GM21381 (cell line): ENCODE measurements at regions not wholly inside any gene's neighbourhood (a gene's known extent, or its start where the extent isn't known, plus 50 kb on each side); places are given as distances from the start of the nearest gene placed in this dataset.

Experiments
- ATAC-seq: cut with Tn5 transposase; IDR thresholded peaks from one replicate; pipeline ENCODE4 v1.9.1; 2021; ENCODE audit warnings: mild to moderate bottlenecking, moderate library complexity; ENCODE audit not compliant: unreplicated experiment

DNA sequence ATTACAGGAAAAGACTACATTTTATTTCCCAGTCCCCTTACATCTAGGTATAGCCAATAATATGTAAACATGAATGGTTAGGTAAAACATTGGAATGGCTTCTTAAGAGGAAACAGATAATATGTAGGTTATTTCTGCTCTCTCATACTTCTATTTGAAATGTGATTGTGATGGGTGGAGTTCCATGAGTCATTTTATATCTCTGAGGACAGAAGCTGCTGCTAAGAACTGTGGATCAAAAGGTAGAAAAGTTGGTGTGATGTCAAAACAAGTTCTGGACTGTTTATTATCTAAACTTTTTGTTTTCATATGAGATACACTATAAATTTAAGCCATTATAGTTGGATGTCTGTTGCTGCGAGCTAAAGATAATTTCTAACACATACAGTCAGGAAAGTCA lies 799.4 kb upstream of the TENM4 start:
- ATAC-seq: no peak

- no peak for ATAC-seq
Measured at GRCh38 chr11:80239217-80239616, 798.4 kb upstream of the TENM4 start.

DNA sequence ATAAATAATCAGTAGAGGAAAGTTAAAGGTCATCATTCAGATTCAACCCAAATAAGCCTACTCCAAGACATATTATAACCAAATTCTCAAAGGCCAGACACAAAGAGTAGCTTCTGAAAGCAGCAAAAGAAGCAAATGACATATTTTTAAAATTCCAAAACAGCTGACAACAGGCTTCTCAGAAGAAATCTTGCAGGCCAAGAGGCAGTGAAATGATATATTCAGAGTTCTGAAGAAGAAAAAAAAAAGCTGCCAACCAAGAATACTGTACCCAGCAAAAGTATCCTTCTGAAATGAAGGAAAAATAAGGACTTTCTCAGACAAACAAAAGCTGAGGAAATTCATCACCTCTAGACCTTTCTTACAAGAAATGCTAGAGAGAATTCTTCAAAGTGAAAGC lies 787.1 kb upstream of the TENM4 start:
- no peak for ATAC-seq

DNA sequence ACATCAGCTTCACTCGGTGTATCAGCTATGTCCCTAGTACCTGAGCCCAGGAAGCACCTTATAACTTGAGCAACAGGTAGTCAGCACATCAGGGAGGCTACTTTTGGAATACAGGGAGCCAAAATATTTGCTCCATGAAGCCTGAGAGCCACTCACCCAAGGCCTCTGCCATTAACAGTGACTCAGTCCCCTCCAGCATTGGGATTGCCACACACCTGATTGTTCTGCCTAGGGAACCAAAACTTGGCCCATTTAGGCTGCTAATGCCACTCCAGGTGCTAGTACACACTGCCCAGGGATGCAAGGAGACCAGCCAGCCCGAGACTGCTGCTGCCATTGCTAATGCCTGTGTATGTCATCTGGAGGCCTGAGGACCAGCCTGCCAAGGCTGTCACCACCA lies 773.6 kb upstream of the TENM4 start:
- ATAC-seq: no peak

GRCh38 chr11:80211673-80212072 lies 770.8 kb upstream of the TENM4 start:
- no peak for ATAC-seq

GRCh38 chr11:80204021-80204420 lies 763.2 kb upstream of the TENM4 start:
- no peak for ATAC-seq

DNA sequence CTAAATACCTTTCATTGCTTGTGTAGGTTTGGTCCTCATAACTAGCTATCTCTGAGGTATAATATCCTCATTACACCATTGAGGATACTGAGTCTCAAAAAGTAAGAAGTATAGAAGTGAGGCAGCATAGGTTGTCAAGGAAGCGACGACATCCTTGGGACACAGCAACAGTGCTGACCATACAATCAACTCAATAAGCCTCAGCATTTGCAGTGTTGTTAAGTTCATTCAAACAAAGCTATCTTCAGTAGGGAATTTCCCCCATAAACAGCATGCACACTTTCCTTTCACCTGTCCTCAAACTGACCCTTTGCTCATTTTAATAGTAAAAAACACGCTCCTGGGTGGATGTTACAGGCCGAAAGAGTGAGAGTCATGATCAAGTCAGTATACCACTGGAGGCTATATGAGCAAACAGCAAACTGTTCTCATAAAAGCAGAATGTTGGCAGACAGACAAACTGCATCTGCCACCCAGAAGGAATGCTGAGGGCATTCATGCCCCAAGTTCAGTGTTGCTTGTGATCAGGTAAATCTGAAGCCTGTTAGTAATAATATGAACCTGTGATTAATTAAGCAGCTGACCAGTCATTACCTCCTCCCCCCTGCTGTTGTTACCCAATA lies 756.2 kb upstream of the TENM4 start:
- ATAC-seq: no peak

GRCh38 chr11:80196041-80196440 lies 755.2 kb upstream of the TENM4 start:
- no peak for ATAC-seq

DNA sequence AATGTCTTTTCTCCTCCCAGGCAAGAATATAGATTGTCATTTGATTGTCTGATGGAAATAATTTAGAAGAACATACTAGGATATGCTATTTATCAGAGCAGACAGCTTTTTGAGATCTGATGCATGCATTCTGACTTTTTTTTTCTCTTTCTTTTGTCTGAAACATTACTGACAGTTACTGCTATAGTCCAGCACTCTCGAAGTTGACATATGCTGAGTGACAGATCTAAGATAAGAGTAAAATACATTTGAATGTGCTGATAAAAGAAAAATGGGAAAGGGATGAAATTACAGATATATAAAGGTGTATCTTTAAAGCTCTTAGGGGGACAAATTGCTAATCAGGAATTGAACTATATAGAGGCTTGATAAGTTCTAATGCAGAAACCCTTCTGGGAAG lies 753.8 kb upstream of the TENM4 start:
- ATAC-seq: no peak

DNA sequence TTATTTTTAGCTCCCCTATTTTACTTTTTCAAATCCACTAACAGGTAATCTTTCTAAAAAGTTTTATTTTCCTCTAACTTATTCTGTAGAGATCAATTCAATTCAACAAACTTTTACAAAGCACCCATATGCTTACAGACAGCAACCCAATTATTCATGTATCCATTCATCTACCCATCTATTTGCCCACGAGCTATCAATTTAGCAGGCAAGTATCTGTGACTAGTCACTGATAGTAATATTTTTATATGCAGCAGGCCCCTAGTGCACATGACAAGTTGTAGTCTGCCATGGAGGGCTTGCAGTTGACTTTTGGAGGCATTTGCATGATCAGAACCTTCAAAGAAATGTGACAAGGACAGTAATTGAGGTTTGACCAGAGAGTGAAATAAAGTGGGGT lies 753.2 kb upstream of the TENM4 start:
- ATAC-seq: no peak

DNA sequence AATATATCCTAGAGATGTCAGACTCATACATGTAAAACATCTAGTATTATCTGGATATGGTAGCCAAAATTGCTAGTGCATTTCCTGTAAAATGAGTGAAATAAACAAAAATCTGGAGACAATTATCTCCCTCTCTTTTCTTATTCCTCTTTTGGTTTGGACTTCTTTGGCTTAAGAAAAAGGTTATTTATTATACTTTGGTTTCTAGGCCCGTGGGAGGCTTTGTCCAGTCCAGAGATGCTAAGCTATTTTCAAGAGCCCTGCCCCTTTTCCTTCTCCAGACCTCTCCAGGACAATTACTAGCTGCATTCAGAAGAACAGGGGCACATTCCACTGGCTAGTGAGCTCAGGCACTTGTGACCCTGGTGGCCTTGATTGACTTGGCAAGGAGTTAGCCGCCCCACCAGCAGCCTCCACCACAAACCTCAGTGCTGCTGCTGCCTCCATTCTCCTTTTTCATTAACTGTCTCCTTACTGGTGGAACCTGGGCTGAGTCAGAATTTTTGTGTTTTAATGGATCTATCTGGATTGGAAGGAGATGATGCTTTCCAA lies 747.3 kb upstream of the TENM4 start:
- no peak for ATAC-seq

- ATAC-seq: no peak
Measured at GRCh38 chr11:80186692-80187091, 745.9 kb upstream of the TENM4 start.

- ATAC-seq: no peak
Measured at GRCh38 chr11:80182901-80183300, 742.1 kb upstream of the TENM4 start.

DNA sequence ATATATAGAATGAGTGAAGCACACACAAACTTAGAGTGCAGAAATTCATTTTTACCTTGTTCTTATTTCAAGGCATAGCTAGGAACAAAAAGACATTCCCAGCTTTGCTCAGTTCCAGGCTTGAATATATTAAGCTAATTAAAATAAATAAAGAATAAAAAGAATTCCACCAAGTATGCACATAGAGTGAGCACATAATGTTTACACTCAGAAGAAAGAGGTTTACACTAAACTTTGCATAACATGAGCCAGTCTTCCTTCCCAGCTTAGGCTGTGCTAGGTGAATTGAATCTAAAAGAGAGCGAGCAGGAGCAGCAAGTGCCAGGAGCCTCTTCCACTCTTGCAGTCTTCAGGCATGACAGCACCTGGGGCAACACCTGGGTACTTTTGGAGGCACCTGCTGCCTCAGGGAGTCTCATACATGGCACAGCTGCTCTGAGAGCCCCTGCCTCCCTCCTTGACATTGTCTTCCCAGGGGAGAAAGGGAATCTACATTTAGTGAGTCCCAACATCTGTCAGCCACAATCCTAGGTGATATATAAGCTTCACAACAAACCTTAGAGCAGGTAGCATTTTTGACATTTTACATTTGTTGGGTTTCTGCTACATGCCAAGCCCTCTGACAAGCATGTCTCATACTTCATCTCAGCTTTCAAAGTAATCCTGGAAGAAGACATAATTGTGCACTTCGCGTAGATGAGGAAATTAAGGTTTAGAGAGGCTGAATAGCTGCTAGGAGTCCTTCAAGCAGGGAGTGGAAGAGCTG lies 732.7 kb upstream of the TENM4 start:
- ATAC-seq: no peak

GRCh38 chr11:80168796-80169195 lies 728.0 kb upstream of the TENM4 start:
- ATAC-seq: no peak

DNA sequence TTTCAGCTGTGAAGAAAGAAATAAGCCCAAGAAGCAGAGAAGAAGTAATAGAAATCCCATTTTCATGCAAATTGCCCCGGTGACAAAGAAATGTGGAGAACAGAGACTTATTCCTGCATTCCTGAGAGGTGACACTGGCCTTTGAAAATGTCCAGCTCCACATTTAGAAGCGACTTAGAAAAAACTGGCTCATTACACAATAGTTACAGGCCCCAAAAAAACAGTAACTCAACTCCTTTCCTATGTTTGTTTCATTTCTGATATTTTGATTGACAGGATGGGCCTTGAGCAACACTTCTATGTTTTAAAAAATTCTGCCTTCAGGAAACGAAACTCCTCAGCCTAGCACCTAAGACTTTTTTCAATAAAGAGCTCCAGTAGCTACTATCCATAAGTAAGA lies 726.9 kb upstream of the TENM4 start:
- ATAC-seq: no peak

DNA sequence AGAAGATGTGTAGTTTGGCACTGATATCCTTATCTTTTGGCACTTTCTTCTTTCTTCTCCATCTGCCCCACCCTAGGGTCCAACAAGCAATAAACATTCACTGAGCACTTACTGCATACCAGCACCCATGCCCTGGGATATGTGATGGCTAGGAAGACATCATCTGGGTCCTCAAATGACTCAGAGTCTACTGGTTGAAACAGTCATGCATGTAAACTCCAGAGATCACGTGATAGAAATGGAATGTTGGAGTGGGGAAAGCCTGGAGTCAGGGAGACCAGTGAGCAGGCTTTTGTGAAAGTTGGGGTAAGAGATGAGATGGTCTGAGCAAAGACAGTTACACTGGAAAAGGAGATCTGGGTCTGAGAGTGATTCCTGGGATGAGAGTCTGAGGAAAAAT lies 724.9 kb upstream of the TENM4 start:
- no peak for ATAC-seq

- no peak for ATAC-seq
Measured at GRCh38 chr11:80163441-80163840, 722.6 kb upstream of the TENM4 start.

GRCh38 chr11:80163011-80163410 lies 722.2 kb upstream of the TENM4 start:
- no peak for ATAC-seq

- no peak for ATAC-seq
Measured at GRCh38 chr11:80162387-80162786, 721.6 kb upstream of the TENM4 start.

GRCh38 chr11:80157447-80157846 lies 716.6 kb upstream of the TENM4 start:
- no peak for ATAC-seq

GRCh38 chr11:80156062-80156461 lies 715.2 kb upstream of the TENM4 start:
- no peak for ATAC-seq
